H54 (cell line): ENCODE measurements at regions not wholly inside any gene's neighbourhood (a gene's known extent, or its start where the extent isn't known, plus 50 kb on each side); places are given as distances from the start of the nearest gene placed in this dataset.

Experiments
- DNase-seq: peaks from one replicate; pipeline ENCODE4 v3.0.0; 2011; ENCODE audit warnings: low spot score, mixed read lengths; ENCODE audit not compliant: insufficient read length
- FAIRE-seq: peaks from 3 replicates; lab custom pipeline; 2011; peaks lifted over from hg19 to GRCh38; lab: Jason Lieb, UNC
- POLR2A ChIP-seq: IDR thresholded peaks from 2 replicates; pipeline ENCODE4 v1.6.1; 2011; ENCODE audit warnings: low read depth, mild to moderate bottlenecking, low read length

DNA sequence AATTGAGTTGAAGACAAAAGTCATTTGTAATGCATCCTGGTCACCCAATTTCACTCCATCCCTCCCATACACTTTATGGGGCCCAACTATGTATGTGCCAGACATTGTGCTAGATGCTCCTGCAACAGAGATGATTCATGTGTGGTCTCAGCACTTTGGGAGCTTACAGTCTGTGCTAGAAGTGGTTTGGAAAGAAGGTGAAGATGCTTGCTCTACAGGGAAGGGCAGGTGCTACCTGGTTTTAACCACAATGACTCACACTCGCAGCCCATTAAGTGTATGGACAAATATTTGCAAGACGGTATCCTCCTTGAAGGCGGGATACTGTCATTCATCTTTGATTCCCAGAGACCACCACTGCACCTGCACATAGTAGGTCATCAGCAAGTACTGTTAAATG, 257.6 kb downstream of the OTUD1 start:
- FAIRE-seq = no peak
- no peak for TF ChIP-seq POLR2A
- no peak for DNase-seq

DNA sequence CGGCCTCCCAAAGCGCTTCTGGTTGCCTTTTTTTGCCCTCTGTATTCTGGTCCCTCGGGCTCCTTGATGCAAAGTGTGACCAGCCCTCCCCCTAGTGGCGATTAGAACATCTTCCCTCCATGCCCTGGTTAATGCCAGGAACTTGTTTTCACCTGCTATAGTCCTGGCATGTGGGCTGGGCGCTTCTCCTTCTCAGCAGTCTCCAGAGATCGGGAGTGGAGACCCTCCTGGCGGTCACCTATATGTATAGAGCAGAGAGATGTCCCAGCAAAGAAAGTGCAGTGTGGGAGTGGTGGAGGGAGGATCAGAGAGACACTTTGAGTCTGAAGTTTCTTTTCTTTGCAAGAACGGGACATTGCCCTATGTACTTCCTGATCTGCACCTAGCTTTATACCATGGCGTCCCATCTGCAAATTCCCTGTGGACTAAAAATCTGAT, 264.1 kb downstream of the OTUD1 start:
- no peak for TF ChIP-seq POLR2A
- FAIRE-seq (peak; percentile 74), DNase-seq (peak; percentile 32)

DNA sequence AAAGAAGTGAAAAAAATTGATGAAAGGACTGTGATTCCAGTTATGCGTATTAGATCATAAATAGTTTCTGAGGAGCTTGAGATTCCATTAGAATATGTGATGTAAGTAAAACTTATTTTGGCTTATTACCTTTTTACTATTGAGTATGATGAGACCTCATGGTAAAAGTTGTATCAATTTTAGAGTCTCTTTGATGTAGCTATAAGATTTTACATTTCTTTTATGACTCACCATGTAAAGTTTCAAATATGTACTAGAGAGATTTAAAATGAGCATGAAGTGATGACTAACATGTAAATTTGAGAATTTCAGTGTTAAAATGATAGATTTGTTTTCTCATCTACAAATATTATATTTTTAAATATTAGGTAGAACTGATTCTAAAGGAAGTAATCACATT, 276.5 kb downstream of the OTUD1 start:
- FAIRE-seq (no peak), DNase-seq (no peak)
- no peak for TF ChIP-seq POLR2A

DNA sequence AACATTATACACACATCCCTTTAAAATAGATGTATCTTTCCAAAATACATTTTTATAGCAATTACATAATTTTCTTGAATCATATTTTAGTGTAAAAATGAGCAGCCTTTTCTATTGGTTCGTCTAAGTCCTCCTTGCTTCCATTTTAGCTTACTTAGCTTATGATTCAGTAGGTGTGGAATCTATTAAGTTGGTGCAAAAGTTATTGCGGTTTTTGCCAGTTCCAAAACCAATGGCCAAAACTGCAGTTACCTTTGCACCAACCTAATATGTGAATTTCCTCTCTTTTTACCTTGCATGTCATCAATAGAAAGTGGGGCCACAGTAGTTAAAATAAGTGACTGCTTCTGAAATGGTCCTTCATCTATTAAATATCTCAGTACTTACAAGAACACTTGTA, 279.0 kb downstream of the OTUD1 start:
- TF ChIP-seq POLR2A = no peak
- DNase-seq (no peak), FAIRE-seq (no peak)

DNA sequence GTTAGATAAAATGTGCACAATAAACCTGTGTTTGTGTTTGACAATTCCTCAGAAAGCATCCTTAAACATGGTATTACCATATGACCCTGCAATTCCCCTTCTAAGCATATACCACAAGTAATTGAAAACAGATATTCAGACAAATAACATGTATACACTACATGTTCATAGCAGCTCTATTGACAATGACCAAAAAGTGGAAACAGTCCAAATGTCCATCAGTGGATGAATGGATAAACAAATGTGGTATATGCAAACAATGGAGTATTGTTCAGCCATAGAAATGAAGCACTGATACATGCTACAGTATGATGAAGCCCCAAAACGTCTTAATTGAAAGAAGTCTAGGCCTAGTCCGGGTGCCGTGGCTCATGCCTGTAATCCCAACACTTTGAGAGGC, 280.1 kb downstream of the OTUD1 start:
- no peak for FAIRE-seq
- DNase-seq = no peak
- TF ChIP-seq POLR2A = no peak

DNA sequence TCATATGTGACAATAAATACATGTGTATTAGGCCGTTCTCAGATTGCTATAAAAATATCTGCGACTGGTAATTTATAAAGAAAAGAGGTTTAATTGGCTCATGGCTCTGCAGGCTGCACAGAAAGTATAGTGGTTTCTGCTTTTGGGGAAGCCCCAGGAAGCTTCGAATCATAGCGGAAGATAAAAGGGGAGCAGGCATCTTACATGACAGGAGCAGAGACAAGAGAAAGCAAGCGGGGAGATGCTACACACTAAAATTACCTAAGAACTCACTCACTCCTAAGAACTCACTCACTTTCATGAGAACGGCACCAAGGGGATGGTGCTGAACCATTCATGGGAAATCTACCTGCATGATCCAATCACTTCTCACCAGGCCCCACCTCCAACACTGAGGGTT, 284.9 kb downstream of the OTUD1 start:
- no peak for DNase-seq
- TF ChIP-seq POLR2A = no peak
- no peak for FAIRE-seq

DNA sequence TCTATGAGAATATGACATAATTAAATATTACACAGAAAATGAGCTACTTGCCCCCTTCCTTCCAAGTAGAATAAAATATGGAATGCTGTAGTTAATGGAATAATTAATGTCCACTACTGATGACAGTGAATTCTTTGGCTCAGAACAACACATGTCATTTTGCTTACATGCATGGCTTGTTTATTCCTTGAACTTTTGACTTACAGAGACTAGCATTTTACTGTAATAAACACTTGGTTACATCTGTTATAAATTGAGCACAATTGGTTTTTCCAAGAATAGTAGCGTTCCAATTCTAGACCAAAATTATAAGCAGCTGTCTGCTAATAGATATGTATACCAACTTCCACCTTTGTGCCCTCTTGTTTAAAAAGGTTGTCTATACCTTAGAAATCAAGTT, 286.7 kb downstream of the OTUD1 start:
- FAIRE-seq (no peak), DNase-seq (no peak)
- TF ChIP-seq POLR2A = no peak

DNA sequence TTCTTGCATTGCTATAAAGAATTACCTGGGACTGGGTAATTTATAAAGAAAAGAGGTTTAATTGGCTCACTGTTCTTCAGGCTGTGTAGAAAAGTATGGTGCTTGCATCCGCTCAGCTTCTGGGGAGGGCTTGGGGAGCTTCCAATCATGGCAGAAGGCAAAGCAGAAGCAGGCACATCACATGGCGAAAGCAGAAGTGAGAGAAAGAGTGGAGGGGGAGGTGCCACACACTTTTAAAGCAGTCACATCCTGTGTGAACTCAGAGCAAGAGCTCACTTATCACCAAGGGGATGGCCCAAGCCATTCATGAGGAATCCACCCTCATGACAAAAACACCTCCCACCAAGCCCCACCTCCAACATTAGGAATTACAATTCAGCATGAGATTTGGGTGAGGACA, 303.5 kb downstream of the OTUD1 start:
- TF ChIP-seq POLR2A = no peak
- DNase-seq = no peak
- no peak for FAIRE-seq

DNA sequence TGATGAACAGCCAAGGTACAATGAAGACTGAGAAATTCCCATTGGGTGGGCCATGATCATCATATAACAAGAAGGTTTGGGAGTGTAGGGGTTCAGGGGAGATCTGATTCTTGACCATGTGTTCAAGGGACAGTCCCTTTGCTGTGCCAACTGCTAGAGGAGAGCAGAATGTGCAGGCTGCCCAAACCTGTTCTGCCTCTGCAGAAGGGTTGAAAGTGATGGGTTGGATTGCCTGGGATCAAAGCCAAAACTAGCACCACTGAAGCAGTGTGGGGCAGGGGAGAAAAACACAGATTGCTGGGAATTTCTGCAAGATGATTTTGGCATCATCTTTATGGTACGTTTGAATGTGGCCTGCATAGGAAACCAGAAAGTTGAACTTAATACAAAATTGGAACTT, 303.9 kb downstream of the OTUD1 start:
- FAIRE-seq (no peak), DNase-seq (no peak)
- TF ChIP-seq POLR2A = no peak

DNA sequence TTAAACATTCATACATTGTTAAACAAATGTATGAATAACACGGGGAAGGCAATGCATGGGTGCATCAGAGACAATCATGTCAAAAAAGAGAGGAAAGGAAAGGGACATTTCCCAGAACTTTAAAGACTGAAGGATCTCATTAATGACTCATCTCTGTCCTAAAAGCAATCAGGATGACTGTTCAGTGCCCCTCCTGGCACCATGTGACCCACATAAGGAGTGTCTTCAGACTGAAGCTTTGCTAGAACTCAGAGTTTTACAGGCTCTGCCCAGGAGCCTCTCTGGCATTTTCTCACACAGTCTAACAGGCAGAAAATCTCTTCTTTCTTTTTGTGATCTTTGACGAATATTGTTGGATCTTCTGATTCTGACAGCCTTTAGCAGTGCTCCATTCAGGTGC, 315.3 kb downstream of the OTUD1 start:
- DNase-seq (no peak), FAIRE-seq (no peak)
- TF ChIP-seq POLR2A = no peak

DNA sequence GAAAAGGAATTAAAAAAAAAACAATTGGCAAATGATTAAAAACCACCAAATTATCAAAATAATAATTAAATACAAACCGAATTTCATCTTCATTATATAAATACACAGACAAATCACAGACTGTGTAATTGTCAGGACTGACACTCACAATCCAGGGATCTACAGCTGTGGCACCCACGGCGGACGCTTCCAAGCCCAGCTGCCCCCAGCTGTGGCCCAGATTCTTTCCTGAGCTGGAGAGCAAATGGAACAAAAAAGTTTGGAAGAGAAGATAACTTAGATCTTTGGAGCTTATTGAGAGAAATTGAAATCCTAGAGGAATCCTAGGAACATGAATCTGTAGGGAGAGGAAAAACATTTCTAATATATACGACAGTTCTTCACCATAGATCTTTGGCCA, 316.1 kb downstream of the OTUD1 start:
- FAIRE-seq (no peak), DNase-seq (no peak)

DNA sequence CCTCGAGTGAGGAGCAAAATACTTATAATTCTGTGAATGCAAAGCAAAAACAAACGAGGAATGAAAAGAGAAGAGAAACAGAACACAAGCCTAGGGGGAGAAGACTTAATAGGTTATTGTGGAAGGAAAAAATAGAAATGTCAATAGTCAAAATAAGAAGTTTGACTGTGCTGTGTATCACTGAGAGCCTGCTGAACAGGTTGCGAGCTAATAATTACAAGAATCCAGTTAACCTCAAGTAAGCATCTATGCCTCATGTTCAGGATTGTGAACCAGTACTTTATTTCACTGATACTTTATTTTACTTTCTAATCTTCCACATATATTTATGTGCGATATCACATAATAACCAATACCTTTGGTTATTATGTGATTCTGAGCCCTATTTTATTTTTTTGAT, 316.7 kb downstream of the OTUD1 start:
- FAIRE-seq (no peak), DNase-seq (no peak)
- TF ChIP-seq POLR2A = no peak

More for the DNA sequence above, 316.1 kb downstream of the OTUD1 start:
- no peak for TF ChIP-seq POLR2A

DNA sequence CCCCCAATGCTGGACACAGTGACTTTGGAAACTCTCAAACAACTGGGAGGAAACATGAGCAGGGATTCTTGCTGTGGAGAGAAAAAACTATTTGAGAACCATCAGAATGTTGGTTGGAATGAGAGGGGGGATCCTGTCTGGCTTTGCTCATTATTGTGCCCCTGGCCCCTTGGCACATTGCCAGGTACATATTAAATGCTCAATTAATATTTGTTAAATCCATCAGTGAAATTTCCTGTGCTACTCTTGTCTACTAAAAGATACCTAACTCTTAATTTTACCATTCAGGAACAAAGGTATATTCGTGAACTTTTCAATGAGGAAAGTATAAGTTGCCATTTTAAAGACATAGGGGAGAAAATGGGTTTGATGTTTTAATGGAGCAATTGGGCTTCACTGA, 329.4 kb downstream of the OTUD1 start:
- DNase-seq (no peak), FAIRE-seq (no peak)
- TF ChIP-seq POLR2A = no peak

DNA sequence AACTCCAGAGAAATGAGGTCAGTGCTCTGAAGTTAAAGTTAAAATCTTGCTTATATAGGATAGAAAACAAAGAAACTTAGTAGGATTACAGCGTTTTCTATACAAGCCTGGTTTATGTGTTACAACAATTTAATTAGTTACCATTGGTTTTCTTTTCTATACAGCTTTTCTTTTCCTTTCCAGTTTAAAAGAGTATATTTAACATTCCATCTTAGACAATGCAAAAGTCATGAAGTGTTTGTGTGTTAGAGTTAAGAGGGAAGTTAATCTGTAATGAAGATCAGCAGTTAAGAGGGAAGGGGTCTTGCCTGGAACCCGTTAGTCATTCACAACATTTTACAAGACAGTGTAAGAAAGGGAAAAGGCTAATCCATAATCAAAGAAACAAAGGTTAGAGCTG, 338.3 kb downstream of the OTUD1 start:
- no peak for FAIRE-seq
- no peak for TF ChIP-seq POLR2A

DNA sequence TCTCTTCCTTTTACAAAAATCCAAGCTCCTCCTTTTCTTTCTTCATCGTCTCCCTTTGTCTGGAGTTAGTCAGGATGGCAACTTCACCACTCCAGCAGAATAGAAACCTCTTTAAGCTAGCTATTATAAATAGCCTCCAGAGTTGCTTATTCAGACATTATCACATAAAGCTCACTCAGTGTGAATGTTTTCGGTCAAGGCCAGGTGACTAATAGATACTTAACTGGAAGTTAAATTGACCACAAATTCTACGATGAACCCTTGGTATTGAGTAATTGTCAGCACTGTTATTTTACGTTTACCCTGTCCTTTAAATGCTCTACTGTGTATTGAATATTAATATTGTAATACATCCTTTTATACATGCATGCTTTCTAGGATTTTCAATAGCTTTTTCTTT, 340.4 kb downstream of the OTUD1 start:
- FAIRE-seq (no peak), DNase-seq (no peak)
- no peak for TF ChIP-seq POLR2A

More for the DNA sequence above, 338.3 kb downstream of the OTUD1 start:
- no peak for DNase-seq

DNA sequence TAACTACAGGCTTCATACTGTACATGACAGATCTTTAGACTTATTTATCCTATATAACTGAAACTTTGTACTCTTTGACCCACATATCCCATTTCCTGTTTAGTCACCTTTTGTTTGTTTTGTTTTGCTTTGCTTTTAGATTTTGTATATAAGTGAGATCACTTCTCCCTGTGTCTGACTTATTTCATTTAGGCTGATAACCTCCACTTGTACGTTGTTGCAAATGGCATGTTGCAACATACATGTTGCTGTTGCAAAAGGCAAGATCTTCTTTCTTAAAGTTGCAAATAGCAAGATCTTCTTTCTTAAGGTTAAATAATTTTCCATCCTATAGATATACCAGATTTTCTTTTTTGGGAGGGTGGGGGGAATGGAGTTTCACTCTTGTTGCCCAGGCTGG, 341.5 kb downstream of the OTUD1 start:
- TF ChIP-seq POLR2A = no peak
- FAIRE-seq (no peak), DNase-seq (no peak)
